ENCODE measurements at regions not wholly inside any gene's neighbourhood (a gene's known extent, or its start where the extent isn't known, plus 50 kb on each side); places are given as distances from the start of the nearest gene placed in this dataset.

- no peak for DNase-seq (ENCODE audit: low read depth)
Observed at GRCh38 chrX:45823536-45823935, 622.9 kb upstream of the DIPK2B start.

GRCh38 chrX:45822124-45822523 lies 621.4 kb upstream of the DIPK2B start:
- no peak for DNase-seq (ENCODE audit: low read depth)

GRCh38 chrX:45818913-45819312 lies 618.2 kb upstream of the DIPK2B start:
- no peak for DNase-seq (ENCODE audit: low read depth)

DNA sequence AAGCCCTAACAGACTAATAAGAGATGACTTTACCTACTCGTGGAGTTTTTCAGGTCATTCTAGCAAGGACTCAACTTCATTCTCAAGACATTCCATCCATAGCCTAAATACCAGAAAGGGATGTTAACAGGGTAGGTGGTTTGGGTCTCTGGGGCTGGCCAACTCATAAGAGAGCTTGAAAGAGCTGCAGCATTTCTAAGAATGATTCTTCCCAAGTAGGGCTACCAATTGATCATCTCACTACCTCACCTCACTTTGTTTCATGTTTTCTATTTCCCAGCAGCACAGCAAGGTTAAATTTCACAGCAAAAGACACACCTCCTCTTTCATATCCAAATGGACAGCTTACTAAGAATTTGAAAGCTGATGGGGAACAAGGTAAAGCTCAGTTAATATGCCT lies 614.8 kb upstream of the DIPK2B start:
- DNase-seq (ENCODE audit: low read depth) = no peak

GRCh38 chrX:45811326-45811725 lies 610.6 kb upstream of the DIPK2B start:
- DNase-seq (ENCODE audit: low read depth) = no peak

GRCh38 chrX:45807572-45808425 lies 607.1 kb upstream of the DIPK2B start:
- peak; percentile 82 for DNase-seq (ENCODE audit: low read depth)

GRCh38 chrX:45806410-45807121 lies 605.9 kb upstream of the DIPK2B start:
- peak; percentile 95 for DNase-seq (ENCODE audit: low read depth)

DNA sequence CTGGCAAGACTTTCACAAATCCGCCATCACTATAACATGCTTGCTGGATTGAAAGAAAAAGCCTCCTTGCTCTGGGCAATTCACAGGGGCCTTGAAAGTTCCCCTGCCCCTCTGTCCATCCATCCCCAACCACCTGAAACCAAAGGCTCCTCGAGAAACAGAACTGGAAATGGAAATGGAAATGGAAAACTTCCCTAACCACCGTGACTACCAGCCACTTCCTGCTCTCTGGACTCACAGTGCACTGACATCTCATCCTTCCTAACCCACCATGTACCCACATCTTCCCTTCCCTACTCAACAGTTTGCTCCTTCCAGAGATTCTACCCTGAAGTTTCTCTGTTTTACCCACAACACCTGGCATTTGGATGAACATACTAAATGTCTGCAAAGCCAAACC lies 603.6 kb upstream of the DIPK2B start:
- DNase-seq (ENCODE audit: low read depth) = no peak

GRCh38 chrX:45803383-45803921 lies 602.8 kb upstream of the DIPK2B start:
- peak; percentile 96 for DNase-seq (ENCODE audit: low read depth)

DNA sequence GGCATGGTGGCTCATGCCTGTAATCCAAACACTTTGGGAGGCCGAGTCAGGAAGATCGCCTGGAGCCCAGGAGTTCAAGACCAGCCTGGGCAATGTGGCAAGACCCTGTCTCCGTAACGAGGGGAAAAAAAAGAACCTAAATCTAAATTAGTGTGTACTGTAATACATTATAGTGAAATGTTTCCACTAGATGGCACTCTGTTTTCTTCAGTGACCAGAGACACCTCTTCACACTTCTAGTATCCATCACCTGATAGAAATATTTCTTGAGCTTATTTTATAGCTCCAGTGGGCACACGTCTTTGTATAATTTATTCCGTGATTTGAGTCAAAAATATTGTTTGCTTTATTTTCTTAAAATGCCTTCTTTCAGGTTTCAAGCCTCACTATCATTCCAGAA lies 600.9 kb upstream of the DIPK2B start:
- peak; percentile 66 for DNase-seq (ENCODE audit: low read depth)

GRCh38 chrX:45800746-45801453 lies 600.2 kb upstream of the DIPK2B start:
- DNase-seq (ENCODE audit: low read depth) = peak; percentile 85

DNA sequence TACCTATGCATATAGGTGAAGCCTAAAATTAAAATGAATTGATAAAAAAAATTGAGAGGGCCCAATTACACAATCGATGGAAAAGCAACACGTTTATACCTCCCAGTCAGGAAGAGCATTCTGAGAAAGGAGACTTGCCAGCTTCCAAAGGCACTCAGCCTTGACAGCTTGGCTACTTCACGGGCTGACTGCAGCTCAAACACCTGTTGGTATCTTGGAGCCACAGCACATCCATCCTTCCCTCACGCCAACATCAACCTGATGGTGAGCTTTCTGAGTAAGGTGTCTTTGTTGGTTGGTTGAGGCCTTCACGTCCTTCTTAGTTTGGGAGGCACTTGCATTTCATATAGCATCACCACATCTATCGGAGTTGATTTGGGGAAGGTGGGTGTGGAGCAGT lies 598.9 kb upstream of the DIPK2B start:
- no peak for DNase-seq (ENCODE audit: low read depth)

- DNase-seq (ENCODE audit: low read depth) = no peak
Observed at GRCh38 chrX:45795546-45795945, 594.9 kb upstream of the DIPK2B start.

DNA sequence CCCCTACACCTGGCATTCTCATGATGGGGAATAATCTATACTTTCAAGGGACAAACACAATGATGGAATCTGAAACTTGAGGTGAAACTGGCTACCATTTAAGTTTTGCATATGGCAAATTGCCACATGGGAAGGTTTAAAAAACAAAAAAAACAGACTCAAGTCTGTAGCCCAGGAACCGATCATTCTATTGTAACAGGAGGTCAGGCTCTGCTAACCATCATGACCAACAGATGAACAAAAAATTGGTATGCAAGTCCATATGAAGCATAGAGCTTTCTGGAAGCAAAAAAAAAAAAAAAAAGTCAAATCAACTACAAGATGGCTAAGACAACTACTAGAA lies 594.3 kb upstream of the DIPK2B start:
- DNase-seq (ENCODE audit: low read depth) = no peak

DNA sequence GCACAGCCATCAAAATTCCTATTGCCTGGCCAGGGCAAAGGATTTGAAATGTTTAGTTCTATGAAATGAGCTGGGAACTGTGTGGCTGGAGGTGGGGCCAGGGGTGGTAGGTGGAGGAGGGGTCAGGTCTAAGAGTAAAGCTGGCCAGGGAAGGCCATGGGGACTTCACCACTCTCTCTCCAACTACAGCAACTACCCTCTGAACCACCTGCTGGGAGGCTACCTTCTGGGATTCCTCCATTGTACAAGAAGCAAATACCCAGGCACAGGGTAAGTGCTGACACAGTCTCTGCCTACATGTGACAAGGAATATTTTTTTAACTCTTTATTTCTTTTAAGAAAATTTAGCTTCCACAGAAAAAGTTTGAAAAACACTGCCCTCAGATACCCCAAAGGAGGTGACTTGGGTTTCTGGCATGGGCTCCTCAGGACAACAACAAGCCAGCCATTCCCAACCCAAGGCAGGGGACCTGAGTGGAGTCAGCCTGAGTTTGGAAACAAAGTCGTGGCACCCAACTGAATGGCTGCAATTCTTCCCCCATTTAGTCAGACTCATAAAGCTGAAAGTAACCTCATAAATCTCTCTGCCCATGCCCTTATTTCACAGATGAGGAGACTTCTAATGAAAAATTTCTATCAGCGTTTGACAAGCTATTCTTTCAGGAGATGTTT lies 593.8 kb upstream of the DIPK2B start:
- DNase-seq (ENCODE audit: low read depth) = peak; percentile 70

DNA sequence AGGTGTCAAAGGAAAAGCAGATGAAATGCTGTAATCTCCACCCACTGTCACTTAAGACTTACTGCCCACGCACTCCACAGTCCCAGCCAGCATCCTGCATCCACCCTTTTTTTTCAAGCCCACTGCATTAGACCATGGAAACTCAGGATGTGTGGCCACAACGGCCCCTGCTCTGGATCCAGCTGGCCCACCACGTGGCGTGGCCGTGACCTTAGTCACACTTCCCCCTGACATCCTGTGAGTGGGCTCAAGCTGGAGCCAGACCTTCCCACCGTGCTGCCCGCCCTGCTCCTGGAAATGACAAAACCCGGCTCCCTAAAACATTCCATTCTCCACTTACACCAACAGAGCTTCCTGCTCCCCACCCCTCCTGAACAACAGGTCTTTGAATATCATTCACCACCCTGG lies 588.3 kb upstream of the DIPK2B start:
- no peak for DNase-seq (ENCODE audit: low read depth)

GRCh38 chrX:45788315-45788714 lies 587.6 kb upstream of the DIPK2B start:
- no peak for DNase-seq (ENCODE audit: low read depth)

DNA sequence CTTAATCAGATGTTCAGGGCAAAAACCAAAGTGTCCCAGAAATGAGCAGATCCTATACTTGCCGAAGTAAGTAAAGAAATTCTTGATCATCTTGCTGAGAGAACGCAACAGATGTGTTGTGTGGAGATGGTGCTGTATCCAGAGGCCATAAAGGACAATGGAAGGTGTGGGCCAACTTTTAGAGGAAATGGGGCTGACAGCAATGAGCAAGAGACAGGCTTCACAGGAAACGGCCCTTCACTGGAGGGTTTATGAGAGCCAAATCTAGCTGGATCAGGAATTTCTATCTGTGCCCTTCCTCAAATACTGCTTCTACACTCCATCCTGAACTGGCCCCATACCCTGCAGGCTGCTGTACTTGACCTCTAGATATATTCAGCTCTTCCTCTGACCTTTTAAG lies 583.9 kb upstream of the DIPK2B start:
- DNase-seq (ENCODE audit: low read depth) = no peak

GRCh38 chrX:45783002-45783401 lies 582.3 kb upstream of the DIPK2B start:
- DNase-seq (ENCODE audit: low read depth) = no peak

GRCh38 chrX:45781901-45782553 lies 581.4 kb upstream of the DIPK2B start:
- peak; percentile 82 for DNase-seq (ENCODE audit: low read depth)

DNA sequence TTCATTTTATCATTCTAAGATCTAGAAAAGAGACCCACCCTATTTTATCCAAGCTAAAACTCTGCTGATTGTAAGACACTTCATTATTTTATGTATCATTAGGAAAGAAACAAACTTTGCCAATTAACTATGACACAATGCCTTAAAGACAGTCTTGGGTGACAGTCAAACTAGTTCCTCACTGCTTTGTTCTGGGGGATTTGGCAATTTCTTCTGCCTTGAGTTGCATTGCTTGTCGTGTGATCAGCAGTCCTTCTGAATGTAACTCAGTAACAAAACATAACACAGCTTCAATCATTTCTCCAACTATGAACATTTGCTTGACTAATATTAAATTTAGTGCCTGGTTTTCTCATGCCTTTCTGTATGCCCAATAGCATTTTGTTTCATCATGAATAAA lies 577.9 kb upstream of the DIPK2B start:
- DNase-seq (ENCODE audit: low read depth) = no peak
